Body of pancreas (tissue), 4 donors: ENCODE measurements at regions not wholly inside any gene's neighbourhood (a gene's known extent, or its start where the extent isn't known, plus 50 kb on each side); places are given as distances from the start of the nearest gene placed in this dataset.

Source experiments
- POLR2A ChIP-seq, 3 donors: fragments of 450-650 bp; IDR thresholded peaks; one replicate each; pipeline ENCODE4 v1.6.1; 2016; ENCODE audit warnings: antibody characterized with exemption in 3 of 3, mild to moderate bottlenecking in 2 of 3
- TF ChIP-seq, protein P1 (sequence below), 7 experiments: fragments of 450-650 bp in 4 of 7; fragments of 200-600 bp in 3 of 7; sonication (generic) in 3 of 7; IDR thresholded peaks; one replicate each; pipeline ENCODE4 v1.5.1; 2016 to 2019; ENCODE audit warnings: antibody characterized with exemption in 7 of 7

DNA sequence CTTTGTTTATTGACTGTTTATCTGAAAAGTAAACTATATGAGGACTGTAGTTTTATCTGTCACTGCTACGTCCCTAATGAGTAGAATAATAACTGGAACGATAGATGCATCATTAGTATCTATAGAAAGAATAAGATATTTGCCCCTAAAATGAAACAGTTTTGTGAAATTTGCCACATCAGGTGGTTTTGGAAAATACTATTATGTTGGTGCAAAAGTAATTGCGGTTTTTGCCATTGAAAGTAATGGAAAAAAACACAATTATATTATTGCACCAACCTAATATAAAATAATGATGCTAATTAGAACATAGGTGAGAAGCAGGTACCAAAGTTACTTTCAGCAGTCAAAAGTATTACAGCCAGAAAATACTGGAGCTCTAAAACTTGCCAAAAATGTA lies 158.3 kb downstream of the PABPC4L start:
- TF ChIP-seq, protein P1, sequence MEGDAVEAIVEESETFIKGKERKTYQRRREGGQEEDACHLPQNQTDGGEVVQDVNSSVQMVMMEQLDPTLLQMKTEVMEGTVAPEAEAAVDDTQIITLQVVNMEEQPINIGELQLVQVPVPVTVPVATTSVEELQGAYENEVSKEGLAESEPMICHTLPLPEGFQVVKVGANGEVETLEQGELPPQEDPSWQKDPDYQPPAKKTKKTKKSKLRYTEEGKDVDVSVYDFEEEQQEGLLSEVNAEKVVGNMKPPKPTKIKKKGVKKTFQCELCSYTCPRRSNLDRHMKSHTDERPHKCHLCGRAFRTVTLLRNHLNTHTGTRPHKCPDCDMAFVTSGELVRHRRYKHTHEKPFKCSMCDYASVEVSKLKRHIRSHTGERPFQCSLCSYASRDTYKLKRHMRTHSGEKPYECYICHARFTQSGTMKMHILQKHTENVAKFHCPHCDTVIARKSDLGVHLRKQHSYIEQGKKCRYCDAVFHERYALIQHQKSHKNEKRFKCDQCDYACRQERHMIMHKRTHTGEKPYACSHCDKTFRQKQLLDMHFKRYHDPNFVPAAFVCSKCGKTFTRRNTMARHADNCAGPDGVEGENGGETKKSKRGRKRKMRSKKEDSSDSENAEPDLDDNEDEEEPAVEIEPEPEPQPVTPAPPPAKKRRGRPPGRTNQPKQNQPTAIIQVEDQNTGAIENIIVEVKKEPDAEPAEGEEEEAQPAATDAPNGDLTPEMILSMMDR (IDR thresholded peaks at IDR 0.05): no peak
- no peak for TF ChIP-seq POLR2A (IDR thresholded peaks at IDR 0.05)
